Loucy (cell line): ENCODE measurements at regions not wholly inside any gene's neighbourhood (a gene's known extent, or its start where the extent isn't known, plus 50 kb on each side); places are given as distances from the start of the nearest gene placed in this dataset.

Experiments used
- CTCF ChIP-seq: fragments of 200-600 bp; sonication (generic); conservative IDR thresholded peaks from 2 replicates; pipeline ENCODE4 v1.5.1; 2014; ENCODE audit warnings: mild to moderate bottlenecking, antibody characterized with exemption, low read length
- EZH2phosphoT487 ChIP-seq: fragments of 200-600 bp; IDR thresholded peaks from 2 replicates; pipeline ENCODE4 v1.6.1; 2018; ENCODE audit warnings: antibody characterized with exemption, mild to moderate bottlenecking, moderate library complexity, borderline replicate concordance

GRCh38 chr18:41058351-41059125 is 896.5 kb upstream of the PIK3C3 start:
- no peak for TF ChIP-seq CTCF
- TF ChIP-seq EZH2phosphoT487, result no peak
